MV-4-11 (cell line): ENCODE measurements at regions not wholly inside any gene's neighbourhood (a gene's known extent, or its start where the extent isn't known, plus 50 kb on each side); places are given as distances from the start of the nearest gene placed in this dataset.
A peak's percentile ranks its signal among the peaks of the same experiment; 100 is the strongest.
"Not testable (repeated sequence)": the region's sequence is repeated elsewhere in the genome, so short reads cannot be mapped to it uniquely, and the experiment has no call there.

Source experiments
- DNase-seq: peaks from one replicate; lab custom pipeline; 2025; lab: John Stamatoyannopoulos, UW

DNA sequence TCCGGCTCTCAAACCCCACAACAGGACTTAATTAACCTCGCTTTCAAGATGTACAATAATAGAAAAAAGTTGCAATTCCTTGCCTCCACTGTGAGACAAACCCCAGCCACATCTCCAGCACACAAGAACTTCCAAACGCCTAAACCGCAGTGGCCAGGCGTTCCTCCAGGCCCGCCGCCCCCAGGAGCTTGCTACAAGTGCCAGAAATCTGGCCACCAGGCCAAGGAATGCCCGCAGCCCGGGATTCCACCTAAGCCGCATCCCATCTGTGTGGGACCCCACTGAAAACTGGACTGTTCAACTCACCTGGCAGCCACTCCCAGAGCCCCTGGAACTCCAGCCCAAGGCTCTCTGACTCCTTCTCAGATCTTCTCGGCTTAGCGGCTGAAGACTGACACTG is 262.5 kb downstream of the SMARCA2 start:
- DNase-seq, result not testable (repeated sequence)

DNA sequence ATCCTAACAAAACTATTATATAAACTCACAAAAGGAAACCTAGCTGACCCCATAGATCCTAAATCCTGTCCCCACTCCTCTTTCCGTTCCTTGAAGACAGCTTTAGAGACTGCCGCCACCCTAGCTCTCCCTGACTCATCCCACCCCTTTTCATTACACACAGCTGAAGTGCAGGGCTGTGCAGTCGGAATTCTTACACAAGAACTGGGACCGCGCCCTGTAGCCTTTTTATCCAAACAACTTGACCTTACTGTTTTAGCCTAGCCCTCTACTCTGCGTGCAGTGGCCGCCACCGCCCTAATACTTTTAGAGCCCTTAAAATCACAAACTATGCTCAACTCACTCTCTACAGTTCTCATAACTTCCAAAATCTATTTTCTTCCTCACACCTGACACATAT is 264.0 kb downstream of the SMARCA2 start:
- DNase-seq, result not testable (repeated sequence)

DNA sequence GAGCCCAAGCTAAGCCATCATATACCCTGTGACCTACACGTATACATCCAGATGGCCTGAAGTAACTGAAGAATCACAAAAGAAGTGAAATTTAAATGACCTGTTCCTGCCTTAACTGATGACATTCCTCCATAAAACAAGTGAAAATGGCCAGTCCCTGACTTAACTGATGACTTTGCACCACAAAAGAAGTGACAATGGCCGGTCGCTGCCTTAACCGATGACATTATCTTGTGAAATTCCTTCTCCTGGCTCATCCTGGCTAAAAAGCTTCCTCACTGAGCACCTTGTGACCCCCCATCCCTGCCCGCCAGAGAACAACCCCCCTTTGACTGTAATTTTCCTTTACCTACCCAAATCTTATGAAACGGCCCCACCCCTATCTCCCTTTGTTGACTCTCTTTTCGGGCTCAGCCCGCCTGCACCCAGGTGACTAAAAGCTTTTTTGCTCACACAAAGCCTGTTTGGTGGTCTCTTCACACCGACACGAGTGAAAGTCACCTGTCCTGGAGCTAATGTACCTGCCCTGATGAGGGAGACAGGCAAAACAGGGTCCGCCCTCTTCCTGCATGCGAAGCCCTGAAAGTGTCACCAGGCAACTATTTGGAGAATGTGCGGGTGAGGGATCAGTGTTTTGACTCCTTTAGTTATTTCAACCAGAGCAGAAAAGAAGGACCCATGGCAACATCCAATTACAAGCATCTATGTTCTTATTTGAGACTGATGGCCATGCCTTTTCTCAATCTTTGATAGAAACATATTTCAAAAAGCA is 266.1 kb downstream of the SMARCA2 start:
- no peak for DNase-seq

DNA sequence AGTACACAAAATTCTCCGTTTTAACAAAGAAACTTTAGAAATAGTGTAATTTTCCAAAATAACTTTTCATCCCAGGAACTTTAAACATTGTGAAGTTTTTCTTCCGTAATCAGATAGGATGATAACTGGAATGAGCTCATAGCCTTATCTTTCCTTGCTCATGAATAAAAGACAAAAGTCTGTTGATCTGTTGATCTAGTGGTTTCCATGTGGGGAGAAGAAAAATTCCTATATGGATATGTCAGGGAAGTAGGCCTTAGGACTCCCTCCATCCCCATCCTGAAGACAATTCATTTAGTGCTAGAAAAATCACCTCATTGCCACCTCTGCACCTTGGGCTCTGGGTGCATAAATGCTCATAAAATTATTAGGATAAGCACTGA is 266.6 kb downstream of the SMARCA2 start:
- DNase-seq, result no peak

DNA sequence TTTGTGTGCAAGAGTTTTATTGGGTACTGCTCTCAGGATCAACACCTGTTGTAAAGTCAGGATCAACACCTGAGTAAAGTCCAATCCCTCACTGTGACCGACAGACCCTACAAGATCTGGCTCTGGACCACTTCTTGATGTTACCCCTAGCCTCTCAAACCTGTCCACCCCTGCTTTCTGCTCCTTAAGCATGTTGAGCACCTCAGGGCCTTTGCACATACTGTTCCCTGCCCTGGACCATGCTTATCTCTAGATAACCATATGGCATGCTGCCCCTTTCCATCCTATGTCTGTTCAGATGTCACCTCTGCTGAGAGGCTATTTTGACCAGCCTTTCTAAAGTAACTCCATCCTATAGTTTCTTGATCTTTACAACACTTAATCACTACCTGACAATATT is 269.6 kb downstream of the SMARCA2 start:
- no peak for DNase-seq

DNA sequence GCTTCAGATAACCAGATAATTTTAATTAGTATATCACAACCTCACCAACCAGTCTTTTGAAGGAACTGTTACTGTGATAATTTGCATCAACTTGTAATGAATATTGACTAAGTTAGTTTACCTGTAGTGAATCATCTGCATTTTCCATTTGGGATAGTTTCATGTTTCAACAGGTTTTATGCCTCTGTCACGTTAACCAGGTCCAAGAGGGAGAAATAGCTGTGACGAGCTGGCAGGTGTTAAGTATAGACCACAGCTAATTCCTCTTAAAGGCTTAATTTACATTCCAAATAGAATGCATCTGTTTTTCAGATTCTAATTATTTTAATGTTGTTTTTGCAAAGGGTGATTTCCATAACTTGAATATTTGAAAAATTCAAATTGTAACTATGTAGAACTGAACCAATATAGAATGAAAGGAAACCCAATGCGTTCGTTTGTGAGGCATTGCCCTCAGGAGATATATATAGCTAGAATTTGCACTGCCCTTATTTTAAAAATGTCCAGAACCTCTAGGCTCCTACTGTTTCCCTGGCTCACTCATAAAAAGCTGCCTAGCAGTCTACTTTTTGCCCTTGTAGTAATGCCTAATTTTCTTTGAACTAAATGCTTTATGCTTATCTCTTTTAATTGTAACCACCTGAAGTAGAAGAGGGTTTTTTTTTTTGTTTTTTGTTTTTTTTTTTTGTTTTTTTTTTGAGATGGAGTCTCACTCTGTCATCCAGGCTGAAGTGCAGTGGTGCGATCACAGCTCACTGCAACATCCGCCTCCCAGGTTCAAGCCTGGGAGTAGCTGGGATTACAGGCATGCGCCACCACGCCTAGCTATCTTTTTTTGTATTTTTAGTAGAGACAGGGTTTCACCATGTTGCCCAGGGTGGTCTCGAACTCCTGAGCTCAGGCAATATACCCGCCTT is 270.5 kb downstream of the SMARCA2 start:
- DNase-seq, result no peak

DNA sequence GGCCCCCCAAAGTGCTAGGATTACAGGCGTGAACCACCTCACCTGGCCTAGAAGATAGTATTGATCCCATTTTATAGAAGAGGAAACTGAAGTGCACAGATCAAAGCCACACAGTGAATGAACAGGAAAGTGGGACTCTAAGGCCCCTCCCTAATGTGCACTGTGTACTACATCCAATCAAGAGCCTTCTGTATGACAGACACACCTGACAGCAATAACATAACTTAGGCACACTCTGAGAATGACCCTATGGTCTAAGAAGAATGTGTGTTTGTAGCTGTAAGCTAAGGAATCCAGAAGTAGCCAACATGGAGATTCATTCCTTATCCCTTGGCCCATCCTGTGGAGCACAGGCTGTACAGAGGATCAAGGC is 271.2 kb downstream of the SMARCA2 start:
- no peak for DNase-seq

DNA sequence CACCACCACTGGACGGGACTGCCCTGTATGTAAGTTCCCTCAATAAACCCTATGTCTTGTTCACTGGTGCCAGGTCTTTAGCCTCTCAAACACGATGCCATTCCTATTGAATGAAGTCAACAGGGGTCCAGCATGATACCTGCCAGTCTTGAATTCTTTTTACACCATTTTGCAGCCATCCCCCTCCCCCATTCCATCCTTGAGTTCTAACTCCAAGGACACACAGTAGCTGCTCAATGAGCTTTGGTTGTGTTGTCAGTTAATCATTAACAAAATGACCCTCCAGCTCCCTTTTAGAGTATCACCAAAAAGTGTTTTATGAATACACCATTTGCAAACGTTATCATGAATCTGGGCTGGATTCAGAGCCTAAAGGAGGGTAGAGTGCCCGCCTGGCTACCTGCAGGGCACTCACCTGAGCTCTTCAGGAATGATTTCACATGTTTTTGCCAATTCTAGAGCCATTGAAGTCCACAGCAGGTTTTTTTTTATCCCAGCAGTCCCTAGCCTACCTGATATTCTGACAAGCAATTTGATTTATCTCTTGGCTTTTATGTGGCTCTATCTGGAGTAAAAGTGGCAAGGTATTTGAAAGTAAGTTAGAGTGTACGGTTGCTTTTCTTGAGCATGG is 271.8 kb downstream of the SMARCA2 start:
- DNase-seq, result no peak

DNA sequence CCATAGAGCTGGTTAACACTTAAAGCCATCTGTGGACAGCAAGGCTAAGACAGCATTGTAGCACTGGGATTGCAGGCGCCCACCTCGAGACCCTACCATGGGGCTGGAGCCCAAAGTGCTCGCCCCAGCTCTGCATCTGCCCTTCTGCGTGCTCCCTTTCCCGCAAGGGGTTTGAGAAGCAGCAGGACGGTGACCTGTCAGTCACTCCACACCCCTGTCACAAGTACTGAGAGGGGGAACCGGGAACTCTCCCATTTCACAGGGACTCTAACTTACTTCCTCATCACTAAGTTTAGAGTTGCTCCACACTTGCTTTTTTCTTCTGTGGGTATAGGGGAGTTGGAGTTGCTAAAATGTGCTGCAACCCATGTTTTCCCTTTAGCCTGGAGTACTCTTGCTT is 273.2 kb downstream of the SMARCA2 start:
- peak; percentile 91 for DNase-seq

DNA sequence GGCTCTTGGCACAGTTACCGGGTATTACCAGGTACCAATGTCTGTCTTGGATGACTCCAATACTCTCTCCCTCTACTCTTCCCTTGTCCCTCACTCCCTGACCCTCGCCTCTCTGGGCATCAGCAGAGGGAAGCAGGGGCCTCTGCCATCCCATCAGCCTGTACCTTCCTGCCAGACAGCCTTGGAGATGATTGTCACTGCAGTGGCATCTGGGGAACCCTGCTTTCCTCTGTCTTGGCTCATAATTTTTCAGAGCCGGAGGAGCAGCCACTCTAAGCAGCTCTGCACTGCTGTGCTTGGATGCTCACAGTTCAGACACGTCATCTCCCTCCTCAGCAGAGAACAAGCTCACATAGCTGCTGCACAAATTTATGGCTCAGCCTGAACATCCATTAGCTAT is 274.1 kb downstream of the SMARCA2 start:
- no peak for DNase-seq

DNA sequence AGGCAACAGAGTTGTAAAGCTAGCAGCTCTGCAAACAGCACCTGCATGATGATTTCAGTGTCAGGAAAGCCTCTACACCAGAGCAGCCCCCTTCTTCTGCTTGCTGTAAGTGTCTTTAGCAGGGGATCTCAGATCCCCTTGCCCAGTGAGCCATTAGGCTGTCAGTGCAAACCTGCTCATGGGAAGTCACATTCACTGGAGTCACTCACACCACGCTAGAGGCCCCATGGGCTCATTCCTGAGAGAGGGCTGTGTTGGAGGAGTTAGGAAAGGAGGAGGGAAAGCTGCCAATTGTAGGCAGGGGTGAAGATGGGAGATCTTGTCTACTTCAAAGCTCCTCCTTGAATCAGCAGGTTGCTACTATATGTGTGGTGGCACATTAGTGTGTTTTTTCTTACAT is 275.2 kb downstream of the SMARCA2 start:
- DNase-seq, result no peak

DNA sequence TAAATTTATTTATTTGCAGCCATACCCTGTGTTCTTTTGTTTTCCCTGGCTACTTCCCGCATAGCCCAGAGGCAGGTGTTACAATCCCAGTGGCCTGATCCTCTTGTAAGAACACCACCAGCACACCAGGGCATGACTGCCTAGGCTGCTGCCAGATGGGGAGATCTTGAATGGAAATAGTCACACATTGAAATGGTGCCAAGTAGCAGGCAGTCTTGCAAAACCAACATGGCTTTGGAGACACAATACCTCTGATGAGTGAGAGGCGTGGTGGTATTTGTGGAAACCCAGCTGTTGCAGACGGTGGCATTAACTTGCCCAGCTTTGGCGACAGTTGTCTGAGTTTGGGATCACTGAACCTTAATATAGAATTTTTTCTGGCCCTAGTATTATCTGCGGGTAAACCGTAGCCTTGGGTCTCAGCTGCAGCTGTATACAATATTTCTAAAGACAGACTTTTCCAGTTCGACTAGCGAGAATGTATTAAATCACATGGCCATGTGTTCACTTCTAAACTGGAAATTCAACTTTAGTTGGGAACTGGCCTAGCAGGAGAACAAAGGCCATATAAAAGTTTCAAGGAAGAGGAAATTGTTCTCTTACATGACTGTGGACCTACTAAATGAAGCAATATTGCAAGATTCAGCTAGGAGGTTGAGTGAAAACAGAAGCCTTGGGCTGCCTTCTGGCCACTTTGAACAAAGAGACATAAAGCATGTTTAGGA is 277.0 kb downstream of the SMARCA2 start:
- DNase-seq, result peak; percentile 100

DNA sequence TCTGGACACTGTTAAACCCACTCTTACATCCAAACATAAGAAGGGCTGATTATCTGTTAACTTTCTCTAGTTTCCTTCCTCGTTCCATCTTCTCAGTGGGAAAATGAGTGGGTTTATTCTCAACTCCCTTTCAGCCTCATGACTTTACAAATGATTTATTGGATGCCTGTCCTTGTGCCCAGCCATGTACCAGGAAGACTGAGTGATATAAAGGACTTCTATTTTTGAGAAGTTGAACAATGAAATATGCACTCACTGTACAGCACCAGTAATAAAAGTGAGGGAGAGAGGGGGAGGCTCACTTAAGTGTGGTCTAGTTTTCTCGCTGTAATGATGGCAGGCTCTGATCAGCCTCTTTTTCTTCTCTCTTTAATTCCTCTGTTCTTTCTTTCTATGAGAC is 277.6 kb downstream of the SMARCA2 start:
- no peak for DNase-seq

DNA sequence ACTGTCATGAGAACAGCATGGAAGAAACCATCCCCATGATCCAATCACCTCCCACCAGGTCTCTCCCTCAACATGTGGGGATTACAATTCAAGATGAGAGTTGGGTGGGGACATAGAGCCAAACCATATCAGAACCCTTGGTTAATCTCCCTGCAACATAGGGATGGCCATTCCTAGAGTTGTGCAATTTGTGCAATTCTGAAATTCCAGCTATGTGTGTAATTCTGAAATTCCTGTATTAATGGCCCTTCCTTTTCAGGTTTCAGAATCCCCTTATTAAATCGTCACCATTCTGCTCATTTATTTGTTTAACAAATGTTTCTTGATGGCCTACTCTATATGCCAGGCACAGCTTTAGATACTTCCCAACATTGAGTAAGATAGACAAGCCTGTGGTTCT is 282.6 kb downstream of the SMARCA2 start:
- no peak for DNase-seq

DNA sequence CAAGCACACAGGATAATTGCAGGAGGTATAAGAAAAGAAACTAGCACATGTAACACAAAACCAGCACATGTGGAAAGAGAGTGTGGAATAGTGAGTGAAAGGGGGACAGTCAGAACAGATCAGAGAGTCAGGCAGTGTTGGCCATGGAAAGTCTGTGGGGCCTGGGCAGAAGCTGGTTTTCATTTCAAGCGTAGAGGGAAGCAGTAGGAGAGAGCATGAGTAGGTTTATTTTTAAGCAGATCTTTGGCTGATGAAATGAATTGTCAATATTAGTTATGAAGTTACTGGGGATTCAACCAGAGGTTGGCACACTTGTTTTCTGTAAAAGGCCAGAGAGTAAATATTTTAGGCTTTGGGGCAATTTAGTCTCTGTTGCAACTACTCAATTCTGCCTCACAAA is 283.1 kb downstream of the SMARCA2 start:
- DNase-seq, result no peak

DNA sequence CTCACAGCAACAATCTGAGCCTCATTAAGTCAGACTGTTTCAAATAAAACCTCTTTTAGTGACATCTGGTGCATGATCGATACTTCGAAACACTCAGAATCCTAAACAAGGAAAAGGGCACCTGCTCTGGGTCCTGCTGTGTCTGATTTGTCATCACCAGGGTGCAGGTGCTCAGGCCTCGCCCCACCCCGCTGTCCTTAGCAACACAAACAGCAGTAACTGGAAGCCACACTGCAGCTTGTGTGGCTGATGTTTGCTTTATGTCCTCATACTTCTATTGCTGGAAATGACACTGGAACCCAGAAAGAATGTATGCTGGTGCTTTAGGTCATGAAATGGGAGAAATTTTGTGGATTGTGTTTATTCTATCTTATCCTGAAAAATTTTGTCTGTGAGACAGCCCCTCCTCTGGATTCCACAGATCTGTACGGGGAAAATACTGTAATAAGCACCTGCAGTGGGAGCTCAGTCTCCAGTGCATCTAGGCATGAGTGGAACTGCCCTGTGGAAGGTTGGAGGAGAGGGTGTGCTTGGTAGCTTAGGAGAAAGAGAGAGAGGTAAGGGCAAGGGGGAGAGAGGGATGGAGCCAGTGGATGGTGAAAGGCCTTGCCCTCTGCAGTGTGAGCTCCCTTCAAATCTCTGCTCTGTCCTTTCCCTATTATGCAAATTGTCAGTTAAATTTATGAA is 284.2 kb downstream of the SMARCA2 start:
- no peak for DNase-seq

DNA sequence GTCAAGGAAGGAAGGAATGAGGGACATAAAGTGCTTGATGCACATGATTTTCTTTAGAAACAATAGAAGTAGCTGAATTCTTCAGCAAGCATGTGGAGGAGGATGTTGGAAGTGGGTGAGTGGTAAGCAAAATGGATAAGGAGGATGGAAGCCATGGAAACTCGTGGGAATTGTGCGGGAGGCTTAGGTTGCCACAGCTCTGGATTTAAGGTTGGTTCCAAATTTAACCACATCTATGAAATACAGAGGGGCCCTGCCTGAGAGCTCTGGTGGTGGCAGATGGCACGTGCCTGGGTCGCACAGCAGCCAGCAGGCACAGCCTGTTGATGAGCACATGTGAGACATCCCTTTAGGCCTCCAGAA is 284.7 kb downstream of the SMARCA2 start:
- DNase-seq, result no peak

DNA sequence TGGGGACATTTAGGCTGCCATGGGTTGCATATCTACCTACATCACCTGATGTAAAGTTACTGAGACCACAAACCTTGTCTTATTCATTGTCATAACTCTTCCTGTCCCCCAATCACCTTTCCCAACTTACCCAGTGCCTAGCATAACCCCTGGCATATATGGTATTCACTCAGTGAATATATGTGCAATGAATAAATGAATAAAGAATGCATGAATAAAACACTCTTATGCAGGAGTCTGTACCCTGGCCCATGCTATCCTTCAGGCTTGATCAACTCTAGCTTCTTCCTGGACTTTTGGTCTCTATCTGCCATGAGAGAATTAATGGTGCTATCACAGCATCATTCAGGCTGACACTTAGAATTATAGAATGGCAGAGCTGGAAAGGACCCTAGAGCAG is 285.2 kb downstream of the SMARCA2 start:
- DNase-seq, result no peak

DNA sequence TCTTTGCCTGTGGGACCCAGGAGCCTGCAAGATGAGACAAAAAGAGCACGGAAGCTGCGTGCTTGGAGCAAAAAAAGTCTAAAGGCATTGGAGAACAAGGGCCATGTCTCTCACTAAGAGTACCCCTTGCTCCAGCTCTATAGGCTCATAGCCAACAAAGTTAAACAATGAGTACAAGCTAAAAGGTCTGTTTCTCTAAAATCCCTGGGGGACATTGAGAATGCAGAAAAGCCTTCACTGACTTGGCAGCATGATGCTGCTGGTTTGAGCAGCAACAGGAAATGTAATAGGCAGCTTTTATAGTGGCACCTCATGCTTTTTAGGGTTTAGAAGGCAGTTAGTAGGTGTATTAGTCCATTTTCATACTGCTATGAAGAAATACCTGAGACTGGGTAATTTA is 287.5 kb downstream of the SMARCA2 start:
- DNase-seq, result no peak

DNA sequence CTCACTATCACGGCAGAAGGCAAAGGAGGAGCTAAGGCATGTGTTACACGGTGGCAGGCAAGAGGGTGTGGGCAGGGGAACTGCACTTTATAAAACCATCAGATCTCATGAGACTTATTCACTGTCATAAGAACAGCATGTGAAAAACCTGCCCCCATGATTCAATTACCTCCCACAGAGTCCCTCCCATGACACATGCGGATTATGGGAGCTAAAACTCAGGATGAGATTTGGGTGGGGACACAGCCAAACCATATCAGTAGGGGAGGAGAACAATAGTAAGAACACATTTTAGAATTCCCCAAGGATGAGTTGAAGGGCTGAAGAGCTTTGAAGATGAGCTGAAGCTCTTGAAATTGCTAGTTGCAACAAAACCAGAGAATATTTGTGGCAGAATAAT is 287.9 kb downstream of the SMARCA2 start:
- no peak for DNase-seq

DNA sequence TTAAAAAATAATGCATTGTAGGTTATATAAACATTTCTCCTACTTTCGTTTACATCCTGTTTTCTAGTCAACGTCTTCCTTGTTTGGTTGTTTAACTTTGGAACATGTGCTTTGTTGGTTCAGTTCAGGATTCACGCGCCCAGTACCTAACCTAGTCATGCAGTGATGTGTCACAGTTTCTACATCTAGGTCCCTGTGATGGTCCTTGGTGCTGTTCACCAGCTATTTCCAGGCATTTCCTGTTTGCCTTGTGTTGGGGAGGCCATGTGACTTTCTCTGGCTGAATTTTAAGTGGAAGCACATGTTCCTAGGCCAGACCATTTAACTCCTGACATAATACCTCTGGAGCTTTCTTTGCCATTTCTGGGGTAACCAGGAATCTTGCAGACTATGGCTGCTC is 292.3 kb downstream of the SMARCA2 start:
- no peak for DNase-seq

DNA sequence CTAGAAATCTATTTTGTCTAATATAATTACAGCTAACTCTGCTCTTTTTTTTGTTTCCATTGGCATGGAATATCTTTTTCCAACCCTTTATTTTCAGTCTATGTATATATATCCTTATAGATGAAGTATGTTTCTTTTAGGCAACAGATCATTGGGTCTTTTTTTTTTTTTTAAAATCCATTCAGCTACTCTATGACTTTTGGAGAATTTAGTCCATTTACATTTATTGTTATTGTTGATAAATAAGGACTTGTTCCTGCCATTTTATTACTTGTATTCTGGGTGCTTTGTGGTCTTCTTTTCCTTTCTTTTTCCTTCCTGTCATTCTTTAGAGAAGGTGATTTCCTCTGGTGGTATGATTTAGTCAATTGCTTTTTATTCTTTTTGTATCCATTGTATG is 296.8 kb downstream of the SMARCA2 start:
- no peak for DNase-seq
